ENCODE measurements at regions not wholly inside any gene's neighbourhood (a gene's known extent, or its start where the extent isn't known, plus 50 kb on each side); places are given as distances from the start of the nearest gene placed in this dataset.

- Mint-ChIP-seq H3K27ac (ENCODE audit: unreplicated experiment) (no peak overlapping the region), H3K4me3 (no peak overlapping the region), H3K36me3 (ENCODE audit: low read depth) (no peaks in the 10 kb centered on the region), H3K9me3 (no peaks in the 10 kb centered on the region), H3K4me1 (no peaks in the 10 kb centered on the region), H3K27me3 (ENCODE audit: low read depth) (peaks cover 28% of the 10 kb centered on the region)
- TF ChIP-seq CTCF (conservative IDR thresholded peaks at IDR 0.05): no peak
- no peak for DNase-seq (ENCODE audit: low read depth, low spot score)
These were observed 544.4 kb upstream of the EEF2KMT start for GRCh38 chr16:5642011-5642410.

- Mint-ChIP-seq H3K36me3 (ENCODE audit: low read depth) (no peaks in the 10 kb centered on the region), H3K27ac (ENCODE audit: unreplicated experiment) (no peak overlapping the region), H3K4me1 (no peaks in the 10 kb centered on the region), H3K4me3 (no peak overlapping the region), H3K27me3 (ENCODE audit: low read depth) (peaks cover 27% of the 10 kb centered on the region), H3K9me3 (no peaks in the 10 kb centered on the region)
- no peak for DNase-seq (ENCODE audit: low read depth, low spot score)
- no peak for TF ChIP-seq CTCF (conservative IDR thresholded peaks at IDR 0.05)
These were observed 543.3 kb upstream of the EEF2KMT start for GRCh38 chr16:5640883-5641282.

- H3K27ac Mint-ChIP-seq (ENCODE audit: unreplicated experiment): no peak overlapping the region
- no peaks in the 10 kb centered on the region for H3K36me3 Mint-ChIP-seq (ENCODE audit: low read depth)
- peaks cover 26% of the 10 kb centered on the region for H3K27me3 Mint-ChIP-seq (ENCODE audit: low read depth)
- no peaks in the 10 kb centered on the region for H3K4me1 Mint-ChIP-seq
- no peaks in the 10 kb centered on the region for H3K9me3 Mint-ChIP-seq
- H3K4me3 Mint-ChIP-seq: no peak overlapping the region
- TF ChIP-seq CTCF (conservative IDR thresholded peaks at IDR 0.05): no peak
- DNase-seq (ENCODE audit: low read depth, low spot score): no peak
These were observed 541.9 kb upstream of the EEF2KMT start for GRCh38 chr16:5639531-5639930.

- H3K27ac Mint-ChIP-seq (ENCODE audit: unreplicated experiment): no peak overlapping the region
- TF ChIP-seq CTCF (conservative IDR thresholded peaks at IDR 0.05): no peak
- H3K27me3 Mint-ChIP-seq (ENCODE audit: low read depth): peaks cover 30% of the 10 kb centered on the region
- DNase-seq (ENCODE audit: low read depth, low spot score): no peak
- H3K4me3 Mint-ChIP-seq: no peak overlapping the region
- H3K9me3 Mint-ChIP-seq: no peaks in the 10 kb centered on the region
- H3K4me1 Mint-ChIP-seq: no peaks in the 10 kb centered on the region
- no peaks in the 10 kb centered on the region for H3K36me3 Mint-ChIP-seq (ENCODE audit: low read depth)
These were observed 537.7 kb upstream of the EEF2KMT start for GRCh38 chr16:5635331-5635730.

GRCh38 chr16:5634666-5635180, 537.1 kb upstream of the EEF2KMT start:
- H3K27me3 Mint-ChIP-seq (ENCODE audit: low read depth): peaks cover 31% of the 10 kb centered on the region
- peaks cover 2% of the 10 kb centered on the region for H3K9me3 Mint-ChIP-seq
- DNase-seq (ENCODE audit: low read depth, low spot score): no peak
- no peak for TF ChIP-seq CTCF (conservative IDR thresholded peaks at IDR 0.05)
- no peak overlapping the region for H3K4me3 Mint-ChIP-seq
- no peaks in the 10 kb centered on the region for H3K4me1 Mint-ChIP-seq
- H3K27ac Mint-ChIP-seq (ENCODE audit: unreplicated experiment): no peak overlapping the region
- H3K36me3 Mint-ChIP-seq (ENCODE audit: low read depth): no peaks in the 10 kb centered on the region
